ENCODE measurements at regions not wholly inside any gene's neighbourhood (a gene's known extent, or its start where the extent isn't known, plus 50 kb on each side); places are given as distances from the start of the nearest gene placed in this dataset.

DNA sequence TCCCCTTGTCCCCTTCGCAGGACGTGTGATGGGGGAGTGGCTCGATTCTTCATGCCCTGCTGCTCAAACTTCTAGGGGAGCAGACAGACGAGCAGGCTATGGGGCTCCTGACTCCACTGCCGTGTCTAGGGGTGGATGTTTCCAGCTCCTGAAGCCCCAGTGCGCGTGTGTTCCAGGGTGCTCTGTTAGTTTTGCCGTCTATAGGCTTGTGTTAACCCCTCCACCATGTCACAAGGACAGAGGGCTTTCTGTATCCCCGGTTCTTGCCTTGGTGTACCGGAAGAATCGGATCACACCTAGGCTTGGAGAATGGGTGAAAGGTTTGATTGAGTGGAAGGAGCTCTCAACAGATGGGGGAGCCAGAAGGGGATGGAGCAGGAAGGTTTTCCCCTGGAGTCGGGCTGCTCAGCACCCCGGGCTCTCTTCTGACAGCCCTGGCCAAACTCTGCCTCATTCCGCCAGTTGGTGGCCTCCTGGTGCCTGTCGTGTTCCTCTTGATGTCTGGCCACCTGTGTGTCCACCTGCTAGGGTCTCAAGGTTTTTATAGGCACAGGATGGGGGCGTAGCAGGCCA lies 810.7 kb downstream of the BRD1 start:
- TF ChIP-seq POLR2A (IDR thresholded peaks at IDR 0.05; ENCODE audit: low read depth, low read length) (no peak), BHLHE40 (IDR thresholded peaks at IDR 0.05; ENCODE audit: low read depth, low read length) (no peak)
- TF ChIP-seq, protein P1, sequence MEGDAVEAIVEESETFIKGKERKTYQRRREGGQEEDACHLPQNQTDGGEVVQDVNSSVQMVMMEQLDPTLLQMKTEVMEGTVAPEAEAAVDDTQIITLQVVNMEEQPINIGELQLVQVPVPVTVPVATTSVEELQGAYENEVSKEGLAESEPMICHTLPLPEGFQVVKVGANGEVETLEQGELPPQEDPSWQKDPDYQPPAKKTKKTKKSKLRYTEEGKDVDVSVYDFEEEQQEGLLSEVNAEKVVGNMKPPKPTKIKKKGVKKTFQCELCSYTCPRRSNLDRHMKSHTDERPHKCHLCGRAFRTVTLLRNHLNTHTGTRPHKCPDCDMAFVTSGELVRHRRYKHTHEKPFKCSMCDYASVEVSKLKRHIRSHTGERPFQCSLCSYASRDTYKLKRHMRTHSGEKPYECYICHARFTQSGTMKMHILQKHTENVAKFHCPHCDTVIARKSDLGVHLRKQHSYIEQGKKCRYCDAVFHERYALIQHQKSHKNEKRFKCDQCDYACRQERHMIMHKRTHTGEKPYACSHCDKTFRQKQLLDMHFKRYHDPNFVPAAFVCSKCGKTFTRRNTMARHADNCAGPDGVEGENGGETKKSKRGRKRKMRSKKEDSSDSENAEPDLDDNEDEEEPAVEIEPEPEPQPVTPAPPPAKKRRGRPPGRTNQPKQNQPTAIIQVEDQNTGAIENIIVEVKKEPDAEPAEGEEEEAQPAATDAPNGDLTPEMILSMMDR (conservative IDR thresholded peaks at IDR 0.05; ENCODE audit: low read depth, low read length), result no peak

Data from IMR-90 (cell line).